B cell (primary cell): ENCODE measurements at regions not wholly inside any gene's neighbourhood (a gene's known extent, or its start where the extent isn't known, plus 50 kb on each side); places are given as distances from the start of the nearest gene placed in this dataset.

Source experiments
- ATAC-seq: fragments of 200-7000 bp; cut with Tn5 transposase; one replicate; pipeline ENCODE4 v1.10.0; 2021; ENCODE audit warnings: low read depth, mild to moderate bottlenecking, moderate number of reproducible peaks, moderate library complexity
- CTCF ChIA-PET: fragments of 350-600 bp; sonication (Branson Sonifier 250); formaldehyde crosslinking; loops from one replicate; lab custom pipeline; 2021; ENCODE audit warnings: antibody characterized with exemption, inconsistent platforms; lab: Charles Lee
- POLR2A ChIA-PET: fragments of 350-600 bp; sonication (Branson Sonifier 250); formaldehyde crosslinking; loops from one replicate; lab custom pipeline; 2021; ENCODE audit warnings: antibody characterized with exemption; lab: Charles Lee
- DNase-seq: peaks from one replicate; pipeline ENCODE4 v3.0.0; 2013
- H2AFZ ChIP-seq: 2 replicates; pipeline ENCODE4 v1.6.1; 2012; ENCODE audit warnings: mild to moderate bottlenecking, low read depth, low read length; ENCODE audit not compliant: insufficient read depth, poor library complexity, severe bottlenecking
- H3K27ac ChIP-seq, 2 donors: 1 replicate in 1 of 2; 2 replicates in 1 of 2; pipeline ENCODE4 v1.5.1; 2012 to 2013; ENCODE audit warnings: low read length in 2 of 2, mild to moderate bottlenecking in 2 of 2, moderate library complexity in 1 of 2
- H3K27me3 ChIP-seq, 4 experiments: fragments of 200-600 bp in 1 of 4; sonication (generic) in 1 of 4; replicated peaks in 1 of 4; 1 replicate in 2 of 4; 2 replicates in 2 of 4; pipeline versions ENCODE4 v1.6.1 to v1.7.0; 2013 to 2016; ENCODE audit warnings: low read length in 3 of 4, mild to moderate bottlenecking in 2 of 4, mixed read lengths in 1 of 4, moderate library complexity in 1 of 4; ENCODE audit not compliant: insufficient read depth in 4 of 4, control insufficient read depth in 3 of 4; ENCODE audit errors: control extremely low read depth in 1 of 4
- H3K36me3 ChIP-seq, 2 experiments: replicated peaks in 1 of 2; 1 replicate in 1 of 2; 2 replicates in 1 of 2; pipeline versions ENCODE4 v1.6.1 to v1.7.1; 2013; ENCODE audit warnings: low read length in 1 of 2; ENCODE audit not compliant: insufficient read depth in 2 of 2, control insufficient read depth in 1 of 2; ENCODE audit errors: control extremely low read depth in 1 of 2, extremely low read depth in 1 of 2
- H3K4me1 ChIP-seq, 2 donors: fragments of 200-600 bp in 1 of 2; sonication (generic) in 1 of 2; 1 replicate in 1 of 2; 2 replicates in 1 of 2; pipeline versions ENCODE4 v1.5.1 to v1.6.1; 2013 to 2017; ENCODE audit warnings: low read length in 2 of 2; ENCODE audit not compliant: control insufficient read depth in 2 of 2, insufficient read depth in 2 of 2
- H3K4me2 ChIP-seq: replicated peaks from 2 replicates; pipeline ENCODE3; 2012; ENCODE audit warnings: mild to moderate bottlenecking, low read depth, low read length; ENCODE audit not compliant: poor library complexity, severe bottlenecking
- H3K4me3 ChIP-seq, 5 experiments: fragments of 200-600 bp in 1 of 5; sonication (generic) in 1 of 5; 1 replicate in 3 of 5; 2 replicates in 2 of 5; pipeline versions ENCODE4 v1.5.1 to v1.7.0; 2011 to 2016; ENCODE audit warnings: low read length in 4 of 5, mild to moderate bottlenecking in 4 of 5, low read depth in 2 of 5, control low read depth in 1 of 5, moderate library complexity in 1 of 5; ENCODE audit not compliant: insufficient read depth in 1 of 5; ENCODE audit errors: control extremely low read depth in 1 of 5, extremely low read depth in 1 of 5
- H3K79me2 ChIP-seq: fragments of 200-600 bp; sonication (generic); one replicate; pipeline ENCODE4 v1.6.0; 2016; ENCODE audit warnings: low read length; ENCODE audit not compliant: control insufficient read depth, insufficient read depth
- H3K9ac ChIP-seq: fragments of 200-600 bp; sonication (generic); 2 replicates; pipeline ENCODE4 v1.6.1; 2017; ENCODE audit warnings: mild to moderate bottlenecking, low read length, moderate library complexity
- H3K9me3 ChIP-seq, 3 donors: one replicate each; pipeline versions ENCODE4 v1.6.1 to v1.7.1; 2013; ENCODE audit warnings: low read length in 2 of 3; ENCODE audit not compliant: control insufficient read depth in 2 of 3, insufficient read depth in 1 of 3; ENCODE audit errors: control extremely low read depth in 1 of 3
- H4K20me1 ChIP-seq: 2 replicates; pipeline ENCODE4 v1.6.0; 2012; ENCODE audit warnings: mild to moderate bottlenecking, low read length; ENCODE audit not compliant: insufficient read depth, control insufficient read depth, poor library complexity, severe bottlenecking
- H3K27ac Mint-ChIP-seq: one replicate; pipeline ENCODE4 v1.8.0; 2021; ENCODE audit warnings: mixed read lengths
- H3K27me3 Mint-ChIP-seq: one replicate; pipeline ENCODE4 v1.8.0; 2021; ENCODE audit warnings: mixed read lengths
- H3K4me1 Mint-ChIP-seq: one replicate; pipeline ENCODE4 v1.8.0; 2021; ENCODE audit warnings: mixed read lengths
- H3K4me3 Mint-ChIP-seq: one replicate; pipeline ENCODE4 v1.8.0; 2021; ENCODE audit warnings: mixed read lengths
- H3K9me3 Mint-ChIP-seq: one replicate; pipeline ENCODE4 v1.8.0; 2022; ENCODE audit warnings: mixed read lengths; ENCODE audit not compliant: insufficient read depth
- CTCF ChIP-seq: fragments of 200-600 bp; IDR thresholded peaks from one replicate; pipeline ENCODE4 v1.8.0; 2022; ENCODE audit warnings: antibody characterized with exemption, mild to moderate bottlenecking
- EZH2 ChIP-seq: IDR thresholded peaks from 2 replicates; pipeline ENCODE4 v1.6.1; 2012; ENCODE audit warnings: borderline replicate concordance, low read depth, mild to moderate bottlenecking, moderate library complexity, low read length; ENCODE audit not compliant: insufficient read depth, poor library complexity, severe bottlenecking
- WGBS: methylation state at CpG from one replicate; pipeline ENCODE4 v1.1.5; 2013; ENCODE audit warnings: missing lambda C conversion rate; ENCODE audit not compliant: insufficient coverage; 5-methylcytosine and 5-hydroxymethylcytosine counted together
- intact Hi-C: fragments of 100-400 bp; cut with micrococcal nuclease; formaldehyde crosslinking; loops from one replicate; pipeline ENCODE4 v1.10.0; 2022

GRCh38 chr9:23005156-23005555 is 558.5 kb downstream of the DMRTA1 start:
- Histone ChIP-seq H3K27me3 (no peaks in the 10 kb centered on the region), H3K9me3 (peaks cover 0 to 3% (median 0%) of the 10 kb centered on the region in 3 donors), H4K20me1 (no peaks in the 10 kb centered on the region), H3K79me2 (no peaks in the 10 kb centered on the region), H3K36me3 (no peaks in the 10 kb centered on the region), H2AFZ (no peak overlapping the region), H3K4me2 (no peak overlapping the region), H3K27ac (no peak overlapping the region), H3K4me3 (no peak overlapping the region), H3K9ac (no peak overlapping the region), H3K4me1 (no peaks in the 10 kb centered on the region)
- DNase-seq (no peak), ATAC-seq (no peak)
- Mint-ChIP-seq H3K27ac (no peak overlapping the region), H3K4me1 (no peaks in the 10 kb centered on the region), H3K9me3 (no peaks in the 10 kb centered on the region), H3K4me3 (no peak overlapping the region), H3K27me3 (no peaks in the 10 kb centered on the region)
- ChIA-PET POLR2A (no interaction called here), CTCF (no interaction called here)
- intact Hi-C loops, result no loop called here
- WGBS, result 95% methylated on average over 3 of the region's 5 CpGs
- TF ChIP-seq CTCF (no peak), EZH2 (no peak)

- TF ChIP-seq EZH2, result no peak
- Histone ChIP-seq H3K36me3 (no peaks in the 10 kb centered on the region), H3K4me3 (no peak overlapping the region), H4K20me1 (no peaks in the 10 kb centered on the region), H3K79me2 (no peaks in the 10 kb centered on the region), H3K4me2 (no peak overlapping the region), H2AFZ (no peak overlapping the region), H3K27me3 (no peaks in the 10 kb centered on the region), H3K27ac (no peak overlapping the region), H3K4me1 (no peaks in the 10 kb centered on the region), H3K9me3 (peaks cover 0 to 2% (median 0%) of the 10 kb centered on the region in 3 donors), H3K9ac (no peak overlapping the region)
- no peak overlapping the region for H3K4me3 Mint-ChIP-seq
- ATAC-seq (no peak), DNase-seq (no peak)
- H3K27me3 Mint-ChIP-seq, result no peaks in the 10 kb centered on the region
- ChIA-PET POLR2A (no interaction called here), CTCF (no interaction called here)
- no peaks in the 10 kb centered on the region for H3K9me3 Mint-ChIP-seq
- no peaks in the 10 kb centered on the region for H3K4me1 Mint-ChIP-seq
- WGBS, result no CpG with 5 or more reads among the region's 1 CpG
- no peak overlapping the region for H3K27ac Mint-ChIP-seq
- intact Hi-C loops, result no loop called here
These were observed 559.5 kb downstream of the DMRTA1 start for GRCh38 chr9:23006127-23006526.
